ENCODE measurements at regions not wholly inside any gene's neighbourhood (a gene's known extent, or its start where the extent isn't known, plus 50 kb on each side); places are given as distances from the start of the nearest gene placed in this dataset.

DNA sequence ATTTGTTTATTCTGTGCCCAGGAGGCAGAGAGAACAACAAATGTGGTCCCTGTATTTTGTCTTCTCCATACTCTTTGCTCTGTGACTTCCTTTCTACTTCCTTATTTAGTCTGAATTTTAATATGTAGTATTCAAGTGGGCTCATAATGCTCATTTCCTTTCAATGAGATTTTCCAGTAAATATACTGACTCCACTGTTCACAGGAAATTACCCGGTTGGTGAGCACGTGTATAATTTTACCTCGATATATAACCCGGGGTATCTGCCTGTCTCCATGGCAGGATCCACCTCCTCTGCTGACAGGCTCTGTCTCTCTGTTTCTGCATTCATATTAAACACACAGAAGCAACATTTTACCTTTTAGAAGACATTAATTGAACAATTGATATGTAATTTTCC, 166.0 kb downstream of the SLC38A4 start:
- TF ChIP-seq, protein P1, sequence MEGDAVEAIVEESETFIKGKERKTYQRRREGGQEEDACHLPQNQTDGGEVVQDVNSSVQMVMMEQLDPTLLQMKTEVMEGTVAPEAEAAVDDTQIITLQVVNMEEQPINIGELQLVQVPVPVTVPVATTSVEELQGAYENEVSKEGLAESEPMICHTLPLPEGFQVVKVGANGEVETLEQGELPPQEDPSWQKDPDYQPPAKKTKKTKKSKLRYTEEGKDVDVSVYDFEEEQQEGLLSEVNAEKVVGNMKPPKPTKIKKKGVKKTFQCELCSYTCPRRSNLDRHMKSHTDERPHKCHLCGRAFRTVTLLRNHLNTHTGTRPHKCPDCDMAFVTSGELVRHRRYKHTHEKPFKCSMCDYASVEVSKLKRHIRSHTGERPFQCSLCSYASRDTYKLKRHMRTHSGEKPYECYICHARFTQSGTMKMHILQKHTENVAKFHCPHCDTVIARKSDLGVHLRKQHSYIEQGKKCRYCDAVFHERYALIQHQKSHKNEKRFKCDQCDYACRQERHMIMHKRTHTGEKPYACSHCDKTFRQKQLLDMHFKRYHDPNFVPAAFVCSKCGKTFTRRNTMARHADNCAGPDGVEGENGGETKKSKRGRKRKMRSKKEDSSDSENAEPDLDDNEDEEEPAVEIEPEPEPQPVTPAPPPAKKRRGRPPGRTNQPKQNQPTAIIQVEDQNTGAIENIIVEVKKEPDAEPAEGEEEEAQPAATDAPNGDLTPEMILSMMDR (IDR thresholded peaks at IDR 0.05) = no peak
- TF ChIP-seq POLR2A (IDR thresholded peaks at IDR 0.05; ENCODE audit: low read length) = no peak
- no peak for TF ChIP-seq POLR2AphosphoS2 (conservative IDR thresholded peaks at IDR 0.05; ENCODE audit: low read length)
- no peak for TF ChIP-seq MAFK (IDR thresholded peaks at IDR 0.05; ENCODE audit: partially characterized antibody)
- TF ChIP-seq BHLHE40 (IDR thresholded peaks at IDR 0.05; ENCODE audit: low read depth, low read length) = no peak
- TF ChIP-seq, protein P2, sequence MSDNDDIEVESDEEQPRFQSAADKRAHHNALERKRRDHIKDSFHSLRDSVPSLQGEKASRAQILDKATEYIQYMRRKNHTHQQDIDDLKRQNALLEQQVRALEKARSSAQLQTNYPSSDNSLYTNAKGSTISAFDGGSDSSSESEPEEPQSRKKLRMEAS (IDR thresholded peaks at IDR 0.05) = no peak
- no peak for TF ChIP-seq TP53 (CRISPR knock-in tag; IDR thresholded peaks at IDR 0.05)
- no peak for TF ChIP-seq EP300 (IDR thresholded peaks at IDR 0.05)

All from A549 (cell line).